Peyer's patch (tissue), 4 donors: ENCODE measurements at regions not wholly inside any gene's neighbourhood (a gene's known extent, or its start where the extent isn't known, plus 50 kb on each side); places are given as distances from the start of the nearest gene placed in this dataset.

ENCODE experiments used
- POLR2A ChIP-seq, 2 donors: fragments of 450-650 bp; IDR thresholded peaks; one replicate each; pipeline ENCODE4 v1.5.1; 2017; ENCODE audit warnings: antibody characterized with exemption in 2 of 2, mild to moderate bottlenecking in 2 of 2, moderate library complexity in 2 of 2
- TF ChIP-seq, protein P1 (sequence below), 6 experiments: fragments of 450-650 bp in 4 of 6; fragments of 200-600 bp in 2 of 6; sonication (generic) in 1 of 6; IDR thresholded peaks; one replicate each; pipeline ENCODE4 v1.5.1; 2017 to 2019; ENCODE audit warnings: antibody characterized with exemption in 6 of 6, mild to moderate bottlenecking in 3 of 6, moderate library complexity in 1 of 6

GRCh38 chr7:7100432-7100849, 81.9 kb upstream of the C1GALT1 start:
- TF ChIP-seq, protein P1, sequence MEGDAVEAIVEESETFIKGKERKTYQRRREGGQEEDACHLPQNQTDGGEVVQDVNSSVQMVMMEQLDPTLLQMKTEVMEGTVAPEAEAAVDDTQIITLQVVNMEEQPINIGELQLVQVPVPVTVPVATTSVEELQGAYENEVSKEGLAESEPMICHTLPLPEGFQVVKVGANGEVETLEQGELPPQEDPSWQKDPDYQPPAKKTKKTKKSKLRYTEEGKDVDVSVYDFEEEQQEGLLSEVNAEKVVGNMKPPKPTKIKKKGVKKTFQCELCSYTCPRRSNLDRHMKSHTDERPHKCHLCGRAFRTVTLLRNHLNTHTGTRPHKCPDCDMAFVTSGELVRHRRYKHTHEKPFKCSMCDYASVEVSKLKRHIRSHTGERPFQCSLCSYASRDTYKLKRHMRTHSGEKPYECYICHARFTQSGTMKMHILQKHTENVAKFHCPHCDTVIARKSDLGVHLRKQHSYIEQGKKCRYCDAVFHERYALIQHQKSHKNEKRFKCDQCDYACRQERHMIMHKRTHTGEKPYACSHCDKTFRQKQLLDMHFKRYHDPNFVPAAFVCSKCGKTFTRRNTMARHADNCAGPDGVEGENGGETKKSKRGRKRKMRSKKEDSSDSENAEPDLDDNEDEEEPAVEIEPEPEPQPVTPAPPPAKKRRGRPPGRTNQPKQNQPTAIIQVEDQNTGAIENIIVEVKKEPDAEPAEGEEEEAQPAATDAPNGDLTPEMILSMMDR (IDR thresholded peaks at IDR 0.05) = no peak
- TF ChIP-seq POLR2A (IDR thresholded peaks at IDR 0.05) = no peak
